ENCODE measurements at regions not wholly inside any gene's neighbourhood (a gene's known extent, or its start where the extent isn't known, plus 50 kb on each side); places are given as distances from the start of the nearest gene placed in this dataset.

DNA sequence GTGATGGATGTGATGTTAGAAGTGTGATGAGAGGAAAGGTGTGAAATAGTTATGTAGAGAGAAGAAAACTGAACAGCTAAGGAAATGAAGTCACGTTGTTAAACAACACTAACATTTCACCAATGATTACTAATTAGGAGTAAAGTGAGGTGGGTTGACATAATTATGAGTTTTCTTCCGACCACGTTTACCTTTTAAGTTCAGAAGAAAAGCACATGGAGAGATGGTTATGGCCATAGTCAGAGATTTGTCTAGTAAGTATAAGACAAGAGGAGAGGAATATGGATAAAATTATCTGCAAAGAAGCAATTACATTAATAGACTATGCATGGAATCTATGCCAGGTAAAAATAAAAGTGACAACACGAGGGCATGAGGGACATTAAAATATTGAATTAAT lies 551.3 kb upstream of the TECRL start:
- intact Hi-C loops (cut with micrococcal nuclease) = no loop called here
- Histone ChIP-seq H3K27me3 (ENCODE audit: insufficient read depth, low read length) (no peaks in the 10 kb centered on the region), H2AFZ (ENCODE audit: low read depth, low read length, poor library complexity, severe bottlenecking) (no peak overlapping the region), H3K9me3 (ENCODE audit: control insufficient read depth in 1 of 2, insufficient read depth in 1 of 2, low read depth in 1 of 2, low read length in 2 of 2) (peaks cover 4 to 18% of the 10 kb centered on the region in 2 experiments; a peak in 2 of 4 replicates), H3K4me1 (ENCODE audit: control insufficient read depth in 1 of 2, insufficient read depth in 2 of 2, low read length in 2 of 2) (no peaks in the 10 kb centered on the region), H3K4me3 (replicated peaks in 1 of 2; ENCODE audit: low read depth in 1 of 2, low read length in 2 of 2) (no peak overlapping the region), H3K36me3 (ENCODE audit: control insufficient read depth in 1 of 2, insufficient read depth in 2 of 2, low read length in 2 of 2) (no peaks in the 10 kb centered on the region), H3K9ac (ENCODE audit: low read length) (no peak overlapping the region), H3K4me2 (ENCODE audit: low read length) (no peak overlapping the region), H3K27ac (ENCODE audit: low read depth, low read length) (no peak overlapping the region), H4K20me1 (ENCODE audit: insufficient read depth) (no peaks in the 10 kb centered on the region), H3K79me2 (ENCODE audit: insufficient read depth, low read length) (no peaks in the 10 kb centered on the region), H3K9me2 (ENCODE audit: insufficient read depth) (no peaks in the 10 kb centered on the region)
- ATAC-seq = no peak
- ChIA-PET POLR2A (no interaction called here), CTCF (no interaction called here), RAD21 (ENCODE audit: low non-redundant PET in 1 of 2, low total read pairs in 2 of 2, uncharacterized antibody in 2 of 2, unreplicated experiment in 2 of 2) (no interaction called here)
- no peak for DNase-seq (ENCODE audit: low read depth, low spot score)
- TF ChIP-seq SRF (IDR thresholded peaks at IDR 0.05; ENCODE audit: low read depth) (no peak), ELF1 (IDR thresholded peaks at IDR 0.05; ENCODE audit: borderline replicate concordance, low read depth) (no peak), EZH2phosphoT487 (IDR thresholded peaks at IDR 0.05; ENCODE audit: borderline replicate concordance) (no peak), SIN3A (IDR thresholded peaks at IDR 0.05; ENCODE audit: low read depth) (no peak)
- no TSS peak for BruUV-seq (replicated peaks)

DNA sequence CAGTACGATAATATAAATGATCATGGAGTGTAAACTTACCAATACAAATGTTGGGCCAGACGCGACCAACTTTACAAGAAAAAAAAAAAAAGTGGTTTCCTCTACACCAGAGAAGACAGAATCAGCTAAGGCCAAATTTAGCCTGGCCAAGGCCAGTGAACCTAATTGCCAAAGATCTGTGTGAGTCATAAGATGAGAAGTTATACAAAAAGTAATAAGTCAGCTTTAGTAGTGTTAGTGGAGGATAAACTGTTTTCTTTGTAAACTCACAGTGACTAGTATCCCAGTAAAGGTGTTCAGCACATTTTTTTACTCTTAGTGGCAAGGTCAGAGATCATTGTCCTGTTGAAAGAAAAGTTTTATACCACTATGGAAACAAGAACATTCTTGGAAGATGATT lies 531.4 kb upstream of the TECRL start:
- no peaks in the 10 kb centered on the region for H3K79me2 ChIP-seq (ENCODE audit: insufficient read depth, low read length)
- ChIA-PET RAD21 (ENCODE audit: low non-redundant PET in 1 of 2, low total read pairs in 2 of 2, uncharacterized antibody in 2 of 2, unreplicated experiment in 2 of 2) (no interaction called here), CTCF (no interaction called here), POLR2A (no interaction called here)
- TF ChIP-seq ZFX (IDR thresholded peaks at IDR 0.05) (no peak), ZBTB33 (IDR thresholded peaks at IDR 0.05; ENCODE audit: extremely low read depth, insufficient replicate concordance, low read length) (no peak), RAD21 (IDR thresholded peaks at IDR 0.05; ENCODE audit: low read depth) (no peak), CBX3 (IDR thresholded peaks at IDR 0.05; ENCODE audit: low read depth) (no peak), EZH2phosphoT487 (IDR thresholded peaks at IDR 0.05; ENCODE audit: borderline replicate concordance) (no peak), FOSL1 (IDR thresholded peaks at IDR 0.05; ENCODE audit: low read depth) (no peak)
- TF ChIP-seq, protein P1, sequence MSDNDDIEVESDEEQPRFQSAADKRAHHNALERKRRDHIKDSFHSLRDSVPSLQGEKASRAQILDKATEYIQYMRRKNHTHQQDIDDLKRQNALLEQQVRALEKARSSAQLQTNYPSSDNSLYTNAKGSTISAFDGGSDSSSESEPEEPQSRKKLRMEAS (IDR thresholded peaks at IDR 0.05) = no peak
- TF ChIP-seq, protein P2, sequence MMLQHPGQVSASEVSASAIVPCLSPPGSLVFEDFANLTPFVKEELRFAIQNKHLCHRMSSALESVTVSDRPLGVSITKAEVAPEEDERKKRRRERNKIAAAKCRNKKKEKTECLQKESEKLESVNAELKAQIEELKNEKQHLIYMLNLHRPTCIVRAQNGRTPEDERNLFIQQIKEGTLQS (IDR thresholded peaks at IDR 0.05) = no peak
- no peak overlapping the region for H3K4me3 ChIP-seq (replicated peaks in 1 of 2; ENCODE audit: low read depth in 1 of 2, low read length in 2 of 2)
- no peaks in the 10 kb centered on the region for H3K27me3 ChIP-seq (ENCODE audit: insufficient read depth, low read length)
- ATAC-seq (no peak), DNase-seq (ENCODE audit: low read depth, low spot score) (no peak)
- no peaks in the 10 kb centered on the region; the same call in 1 of the 2 replicates for H4K20me1 ChIP-seq (ENCODE audit: insufficient read depth)
- no peak overlapping the region for H3K9ac ChIP-seq (ENCODE audit: low read length)
- no peaks in the 10 kb centered on the region for H3K4me1 ChIP-seq (ENCODE audit: control insufficient read depth in 1 of 2, insufficient read depth in 2 of 2, low read length in 2 of 2)
- no peak overlapping the region for H3K27ac ChIP-seq (ENCODE audit: low read depth, low read length)
- H3K36me3 ChIP-seq (ENCODE audit: control insufficient read depth in 1 of 2, insufficient read depth in 2 of 2, low read length in 2 of 2) = no peaks in the 10 kb centered on the region
- no TSS peak for BruUV-seq (replicated peaks)
- H3K9me3 ChIP-seq (ENCODE audit: control insufficient read depth in 1 of 2, insufficient read depth in 1 of 2, low read depth in 1 of 2, low read length in 2 of 2) = peaks cover 0 to 13% of the 10 kb centered on the region in 2 experiments; a peak in 3 of 4 replicates
- no peaks in the 10 kb centered on the region for H3K9me2 ChIP-seq (ENCODE audit: insufficient read depth)
- intact Hi-C loops (cut with micrococcal nuclease) = no loop called here
- no peak overlapping the region for H3K4me2 ChIP-seq (ENCODE audit: low read length)
- H2AFZ ChIP-seq (ENCODE audit: low read depth, low read length, poor library complexity, severe bottlenecking) = no peak overlapping the region

Measured in HCT116 (cell line).